Activated gamma-delta T cell treated with anti-CD3 and anti-CD28 coated beads, Interleukin-2, amount 50 U/mL, for 16 hours (primary cell): ENCODE measurements at regions not wholly inside any gene's neighbourhood (a gene's known extent, or its start where the extent isn't known, plus 50 kb on each side); places are given as distances from the start of the nearest gene placed in this dataset.
"Not testable (repeated sequence)": the region's sequence is repeated elsewhere in the genome, so short reads cannot be mapped to it uniquely, and the experiment has no call there.

Experiments used
- DNase-seq: peaks from one replicate; pipeline ENCODE4 v3.0.0-alpha.2; 2020; ENCODE audit warnings: low read depth

DNA sequence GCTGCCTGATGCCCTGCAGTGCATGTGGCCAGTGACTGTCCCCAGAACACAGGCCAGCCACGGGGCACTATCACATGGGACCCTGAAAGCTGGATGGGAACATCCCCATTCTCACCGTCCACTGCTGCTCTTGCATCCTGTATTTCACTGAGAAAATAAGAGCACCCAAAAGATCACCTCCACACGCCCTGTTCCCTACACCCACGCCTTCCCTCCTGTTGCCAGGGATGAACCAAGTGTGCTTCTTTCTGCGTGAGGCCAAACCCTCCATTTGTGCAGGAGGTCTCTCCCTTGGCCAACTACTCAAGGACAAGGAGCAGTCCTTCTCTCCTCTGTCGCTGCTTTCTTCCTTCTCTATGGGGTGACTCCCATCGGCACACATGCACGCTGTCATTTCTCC lies 118.3 kb downstream of the LRRC37A3 start:
- DNase-seq: not testable (repeated sequence)

- DNase-seq: not testable (repeated sequence)
Measured at GRCh38 chr17:64800361-64800895, 118.8 kb downstream of the LRRC37A3 start.

DNA sequence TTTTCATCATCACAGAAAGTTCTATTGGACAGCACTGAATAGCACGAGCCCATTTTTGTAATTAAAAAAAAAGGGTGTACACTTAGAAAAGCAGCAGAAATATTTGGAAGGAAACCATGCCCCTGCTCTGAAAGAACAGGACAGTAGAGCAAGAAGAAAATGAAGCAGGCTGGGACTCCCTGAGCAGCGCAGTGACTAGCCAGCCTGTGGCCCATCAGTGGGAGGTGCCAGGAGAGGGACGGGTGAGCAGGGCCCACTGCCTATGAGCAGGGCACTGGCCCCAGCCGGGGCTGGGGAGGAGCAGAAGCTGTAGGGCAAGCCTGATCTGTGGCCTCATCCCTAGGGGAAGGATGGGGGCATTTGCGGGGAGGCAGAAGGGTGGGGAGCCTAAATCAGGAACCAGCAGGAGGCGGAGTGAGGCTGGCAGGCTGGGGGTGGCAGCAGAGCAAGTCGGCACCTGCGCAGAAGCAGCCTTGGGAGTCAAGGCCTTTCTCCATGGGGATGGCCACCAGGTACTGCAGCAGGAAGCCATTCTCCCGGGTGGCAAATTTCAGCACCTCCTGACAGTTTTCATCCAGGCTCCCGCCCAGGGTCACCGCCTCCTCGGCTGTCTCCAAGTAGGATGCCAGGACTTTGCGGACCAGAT lies 119.6 kb downstream of the LRRC37A3 start:
- DNase-seq: not testable (repeated sequence)

DNA sequence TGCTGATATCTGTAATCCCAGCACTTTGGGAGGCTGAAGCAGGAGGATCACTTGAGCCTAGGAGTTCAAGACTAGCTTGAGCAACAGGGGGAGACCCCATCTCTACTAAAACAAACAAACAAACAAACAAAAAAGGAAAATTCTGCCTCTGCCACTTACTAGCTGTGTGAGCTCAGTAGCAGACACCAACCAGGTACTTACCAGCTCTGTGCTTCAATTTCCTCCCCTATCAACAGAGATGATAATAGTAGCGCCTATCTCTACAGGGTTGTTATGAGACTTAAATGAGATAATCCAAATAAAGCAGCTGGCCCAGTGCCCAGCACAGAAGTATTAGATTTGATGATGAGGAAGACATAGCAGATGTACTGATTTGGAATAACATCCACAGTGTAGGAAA lies 120.3 kb downstream of the LRRC37A3 start:
- not testable (repeated sequence) for DNase-seq

GRCh38 chr17:64798489-64798790 lies 120.8 kb downstream of the LRRC37A3 start:
- not testable (repeated sequence) for DNase-seq

DNA sequence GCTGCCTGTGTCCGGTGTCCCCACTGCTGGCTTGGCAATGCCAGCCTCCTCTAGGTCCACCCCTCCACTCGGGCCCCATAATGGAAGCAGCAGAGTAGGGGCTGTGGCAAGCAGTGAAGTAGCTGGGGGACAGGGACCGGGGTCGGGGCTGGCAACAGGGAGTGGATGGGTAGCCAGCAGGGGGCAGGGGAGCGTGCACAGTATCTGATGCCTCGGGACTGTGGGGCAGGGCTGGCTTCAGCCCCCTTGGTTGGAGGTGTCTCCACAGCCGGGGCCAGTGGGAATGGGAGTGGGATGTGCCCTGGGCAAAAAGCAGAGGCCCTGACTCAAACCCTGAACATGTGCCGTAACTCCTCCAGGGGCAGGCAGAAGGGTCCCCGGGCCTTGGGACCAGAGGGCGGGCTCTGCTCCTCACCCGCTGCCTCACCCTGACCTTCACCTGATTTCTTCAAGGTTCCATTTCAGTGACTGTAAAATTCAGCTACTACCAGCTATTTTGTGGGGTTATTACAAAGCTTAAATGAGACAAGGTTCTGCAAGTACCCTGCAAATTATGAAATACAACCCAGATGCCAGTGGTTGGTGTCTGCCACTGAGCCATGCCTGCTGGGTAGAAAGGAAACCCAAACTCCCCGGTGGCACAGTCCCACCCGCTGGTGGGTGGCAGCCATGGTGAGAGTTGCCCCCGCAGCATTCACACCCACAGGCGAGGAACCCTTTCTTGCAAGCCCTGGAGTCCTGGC lies 121.4 kb downstream of the LRRC37A3 start:
- not testable (repeated sequence) for DNase-seq

DNA sequence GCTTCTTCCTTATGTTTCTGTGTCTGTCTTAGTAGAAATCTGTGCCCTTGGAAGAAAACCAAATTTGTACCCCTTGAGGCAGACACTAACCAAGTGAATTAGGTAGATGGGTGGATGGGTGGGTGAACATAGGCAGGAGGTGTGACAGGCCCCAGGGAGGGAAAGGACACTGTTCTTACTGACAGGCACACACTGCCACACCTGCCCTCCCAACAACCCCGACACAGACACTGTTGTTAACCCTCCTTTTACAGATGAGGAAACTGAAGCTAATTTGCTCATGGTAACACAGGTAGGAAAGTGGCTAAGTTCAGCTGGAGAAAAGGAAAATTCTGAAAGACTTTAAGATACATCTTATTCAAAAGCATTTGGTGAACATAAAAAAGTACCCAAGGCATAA lies 123.9 kb downstream of the LRRC37A3 start:
- DNase-seq: not testable (repeated sequence)

GRCh38 chr17:64794548-64795274 lies 124.6 kb downstream of the LRRC37A3 start:
- DNase-seq: not testable (repeated sequence)

- DNase-seq: not testable (repeated sequence)
Measured at GRCh38 chr17:64794113-64794512, 125.2 kb downstream of the LRRC37A3 start.

DNA sequence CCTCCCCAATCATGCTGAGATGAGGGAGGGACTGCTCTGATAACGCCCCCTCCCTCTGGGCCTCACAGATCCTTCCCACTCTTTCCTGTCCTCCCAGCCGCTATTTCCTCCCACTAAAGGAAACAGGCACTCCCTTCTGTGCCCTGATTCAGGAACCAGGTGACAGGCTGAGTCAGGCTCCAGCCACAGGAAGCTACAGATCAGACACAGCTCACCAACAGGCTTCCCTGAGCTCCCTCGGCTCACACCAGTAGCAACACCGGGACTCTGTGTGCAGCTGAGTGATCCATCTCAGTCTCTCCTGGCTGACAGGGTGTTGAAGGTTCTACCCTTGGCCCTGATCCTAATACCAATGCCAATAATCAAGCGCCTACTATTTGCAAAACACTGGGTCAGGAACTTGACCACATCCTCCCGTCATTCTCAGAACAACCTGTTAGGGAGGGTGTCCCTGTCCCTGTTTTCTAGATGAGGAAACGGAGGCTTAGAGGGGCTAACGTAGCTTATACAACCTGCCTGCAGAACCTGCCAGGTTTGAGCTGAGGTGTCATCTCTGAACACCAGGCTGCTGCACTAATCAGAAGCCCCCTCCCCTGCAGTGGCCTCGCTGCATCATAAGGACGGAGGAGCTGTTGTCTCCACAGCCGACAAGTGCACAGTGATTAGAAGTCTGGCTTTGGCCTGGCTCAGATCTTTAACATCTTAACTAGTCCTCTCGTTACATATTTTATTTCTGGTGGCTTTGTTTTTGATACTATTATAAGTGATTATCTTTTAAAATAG lies 126.3 kb downstream of the LRRC37A3 start:
- not testable (repeated sequence) for DNase-seq

GRCh38 chr17:64792276-64792675 lies 127.0 kb downstream of the LRRC37A3 start:
- DNase-seq: not testable (repeated sequence)

- not testable (repeated sequence) for DNase-seq
Measured at GRCh38 chr17:64791691-64792090, 127.6 kb downstream of the LRRC37A3 start.

DNA sequence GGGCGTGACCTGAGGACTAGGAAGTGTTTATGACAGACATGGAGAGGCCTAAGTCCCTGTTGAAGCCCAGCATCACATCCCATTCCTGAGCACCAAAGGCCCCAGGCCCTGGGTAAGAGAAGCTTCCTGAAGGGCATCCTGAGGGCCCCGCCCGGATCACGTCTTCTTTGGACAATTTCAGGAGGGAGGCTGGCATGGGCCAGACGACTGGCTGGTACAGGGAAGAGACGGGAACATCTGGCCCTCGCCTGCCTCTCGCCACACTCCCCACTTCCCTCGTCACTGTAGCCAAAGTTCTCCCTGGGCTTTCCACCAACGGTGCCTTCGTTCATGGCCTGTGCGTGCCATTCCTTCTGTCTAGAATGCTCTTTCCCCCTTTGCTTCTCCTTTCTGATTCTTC lies 128.1 kb downstream of the LRRC37A3 start:
- DNase-seq: not testable (repeated sequence)

DNA sequence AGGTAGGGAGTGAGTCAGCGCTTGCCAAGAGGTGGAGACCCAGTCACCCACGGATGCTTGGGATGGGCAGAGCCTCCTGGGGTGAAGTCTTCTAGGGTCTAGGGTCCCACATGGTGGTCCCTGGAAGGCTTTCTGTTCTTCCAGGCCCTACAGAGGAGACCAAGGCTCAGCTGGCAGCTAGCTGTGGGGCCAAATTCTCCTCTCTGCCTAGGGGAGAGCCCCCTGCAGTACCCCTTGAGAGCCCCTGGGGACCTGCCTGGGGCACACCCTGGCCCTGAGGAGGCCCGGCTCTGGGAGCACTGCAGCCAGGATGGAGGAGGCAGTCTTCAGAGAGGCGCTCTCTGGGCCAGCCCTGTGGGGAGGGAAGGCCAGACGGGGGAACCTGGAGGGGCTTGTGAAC lies 128.6 kb upstream of the SMURF2 start:
- not testable (repeated sequence) for DNase-seq

DNA sequence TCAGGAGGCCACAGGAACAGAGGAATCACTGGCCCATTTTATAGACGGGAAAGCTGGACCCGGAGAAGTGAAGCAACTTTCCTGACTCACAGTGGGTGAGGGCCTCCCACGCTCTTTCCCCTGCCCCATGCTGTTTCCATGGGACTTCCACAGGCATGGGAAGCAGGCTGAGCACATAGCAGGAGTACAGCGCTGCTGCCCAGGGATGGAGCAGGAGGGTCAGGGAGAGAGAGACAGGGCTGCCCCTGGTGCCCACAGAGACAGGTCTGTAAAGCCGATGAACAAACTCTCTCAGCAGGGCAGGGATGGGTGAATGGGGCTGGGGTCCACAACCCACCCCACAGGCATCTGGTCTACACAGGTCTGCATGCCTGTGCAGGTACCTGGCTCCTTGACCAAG lies 128.1 kb upstream of the SMURF2 start:
- DNase-seq: not testable (repeated sequence)

DNA sequence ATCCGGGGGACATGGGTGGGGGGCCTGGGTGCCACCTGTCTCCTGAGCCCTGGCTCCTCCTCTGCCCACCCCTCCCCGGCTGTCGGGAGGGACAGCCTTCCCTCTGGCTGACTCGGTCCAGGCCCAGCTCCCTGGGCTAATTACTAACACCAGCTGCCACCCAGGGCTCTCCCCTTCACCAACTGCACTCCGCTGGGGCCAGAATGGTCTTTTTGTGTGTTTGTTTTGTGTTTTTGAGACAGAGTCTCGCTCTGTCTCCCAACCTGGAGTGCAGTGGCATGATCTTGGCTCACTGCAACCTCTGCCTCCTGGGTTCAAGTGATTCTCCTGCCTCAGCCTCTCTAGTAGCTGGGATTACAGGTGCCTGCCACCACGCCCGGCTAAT lies 126.9 kb upstream of the SMURF2 start:
- not testable (repeated sequence) for DNase-seq

GRCh38 chr17:64788286-64789060 lies 126.4 kb upstream of the SMURF2 start:
- DNase-seq: no peak

DNA sequence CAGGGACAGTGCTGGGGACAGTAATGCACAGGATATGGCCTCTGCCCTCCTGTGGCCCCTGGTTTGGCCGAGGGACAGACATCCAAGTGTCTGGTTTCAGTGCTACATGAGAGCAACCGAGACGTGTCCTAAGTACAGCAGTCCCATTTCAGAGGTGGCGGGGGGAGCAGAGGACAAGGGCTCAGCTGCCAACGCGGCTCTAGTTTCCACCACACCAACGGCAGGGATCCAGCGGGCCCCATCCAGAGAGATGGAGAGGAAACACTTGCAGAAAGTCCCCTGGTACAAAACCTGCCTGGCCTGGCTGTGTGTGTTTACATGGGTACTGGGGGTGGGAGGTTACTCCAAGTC lies 125.8 kb upstream of the SMURF2 start:
- no peak for DNase-seq

DNA sequence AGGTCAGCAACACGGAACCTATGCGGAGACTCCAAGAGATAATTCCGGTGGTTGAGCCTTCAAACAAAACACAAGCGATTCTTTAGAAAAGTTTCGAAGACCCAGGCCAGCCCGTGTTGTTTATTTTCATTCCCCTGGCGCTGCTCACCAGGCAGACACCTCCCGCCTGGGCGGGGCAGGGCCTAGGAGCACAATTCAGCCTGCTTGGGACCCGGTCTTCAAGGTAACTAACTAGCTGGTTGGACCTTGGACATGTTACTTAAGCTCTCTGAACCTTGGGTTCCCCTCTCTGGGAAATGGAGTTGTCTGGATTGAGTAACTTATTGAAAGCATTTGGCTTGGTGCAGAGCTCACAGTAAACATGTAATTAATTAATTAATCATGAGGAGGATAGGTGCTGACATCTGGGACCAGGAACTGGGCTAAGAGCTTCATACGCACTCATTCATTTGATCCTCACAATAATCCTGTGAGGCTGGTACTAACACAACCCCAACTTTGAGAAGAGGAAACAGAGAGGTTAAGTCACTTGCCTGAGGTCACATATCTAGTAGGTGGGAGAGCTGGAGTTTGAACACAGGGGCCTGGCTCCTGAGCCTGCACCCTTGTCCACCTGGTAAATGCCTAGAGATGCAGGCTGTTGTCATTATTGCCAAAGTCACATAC lies 125.3 kb upstream of the SMURF2 start:
- no peak for DNase-seq

GRCh38 chr17:64786337-64786736 lies 124.2 kb upstream of the SMURF2 start:
- no peak for DNase-seq

DNA sequence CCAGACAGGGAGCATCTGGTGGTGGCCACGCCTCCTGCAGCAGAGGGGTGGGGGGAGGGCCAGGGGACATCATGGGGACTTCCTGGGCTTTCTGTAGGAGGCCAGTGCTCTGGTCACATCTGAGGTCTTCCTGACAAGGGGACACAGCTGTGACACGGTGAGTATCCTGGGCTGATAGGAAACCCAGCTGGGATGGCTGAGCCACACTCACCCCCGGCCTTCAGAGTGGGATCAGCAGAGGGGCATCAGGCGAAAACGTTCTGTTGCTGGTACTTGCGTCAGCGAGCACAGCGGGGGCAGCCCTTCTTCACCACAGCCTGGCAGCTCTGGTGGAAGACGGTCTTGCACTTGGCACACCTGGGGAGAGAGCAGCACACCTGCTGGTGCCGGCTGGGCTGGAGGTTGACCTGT lies 122.9 kb upstream of the SMURF2 start:
- no peak for DNase-seq
